Naive B cell (primary cell): ENCODE measurements at regions not wholly inside any gene's neighbourhood (a gene's known extent, or its start where the extent isn't known, plus 50 kb on each side); places are given as distances from the start of the nearest gene placed in this dataset.
"Not testable (repeated sequence)": the region's sequence is repeated elsewhere in the genome, so short reads cannot be mapped to it uniquely, and the experiment has no call there.

Source experiments
- ATAC-seq, 2 donors: fragments of 150-1000 bp; cut with Tn5 transposase; 2 replicates each; pipeline ENCODE4 v1.10.0; 2021; ENCODE audit warnings: low read depth in 2 of 2, mild to moderate bottlenecking in 2 of 2, moderate library complexity in 2 of 2
- DNase-seq: peaks from one replicate; pipeline ENCODE4 v3.0.0; 2022
- H3K27ac Mint-ChIP-seq, 6 donors: one replicate each; pipeline ENCODE4 v1.8.0; 2020 to 2022; ENCODE audit warnings: mild to moderate bottlenecking in 6 of 6, mixed read lengths in 6 of 6, moderate library complexity in 5 of 6, inconsistent platforms in 2 of 6
- H3K27me3 Mint-ChIP-seq, 3 donors: one replicate each; pipeline ENCODE4 v1.8.0; 2021 to 2022; ENCODE audit warnings: mixed read lengths in 3 of 3, mild to moderate bottlenecking in 1 of 3
- H3K36me3 Mint-ChIP-seq, 2 donors: one replicate each; pipeline ENCODE4 v1.8.0; 2020 to 2022; ENCODE audit warnings: mixed read lengths in 2 of 2, inconsistent platforms in 1 of 2, mild to moderate bottlenecking in 1 of 2
- H3K4me1 Mint-ChIP-seq, 3 donors: one replicate each; pipeline ENCODE4 v1.8.0; 2020 to 2022; ENCODE audit warnings: mixed read lengths in 3 of 3, inconsistent platforms in 1 of 3, mild to moderate bottlenecking in 1 of 3, moderate library complexity in 1 of 3
- H3K4me3 Mint-ChIP-seq, 8 donors: one replicate each; pipeline ENCODE4 v1.8.0; 2020 to 2022; ENCODE audit warnings: mild to moderate bottlenecking in 8 of 8, mixed read lengths in 8 of 8, moderate library complexity in 8 of 8, inconsistent platforms in 2 of 8
- H3K9me3 Mint-ChIP-seq, 7 donors: one replicate each; pipeline ENCODE4 v1.8.0; 2020 to 2022; ENCODE audit warnings: mixed read lengths in 7 of 7, mild to moderate bottlenecking in 5 of 7, inconsistent platforms in 2 of 7, moderate library complexity in 1 of 7

GRCh38 chr9:84527060-84527720 lies 142.3 kb upstream of the NTRK2 start:
- peaks cover 4 to 33% (median 23%) of the 10 kb centered on the region in 7 donors for H3K9me3 Mint-ChIP-seq
- DNase-seq, H3K36me3 Mint-ChIP-seq, H3K27me3 Mint-ChIP-seq, H3K4me1 Mint-ChIP-seq, ATAC-seq, H3K4me3 Mint-ChIP-seq, H3K27ac Mint-ChIP-seq: not testable (repeated sequence)

GRCh38 chr9:84535973-84536372 lies 133.6 kb upstream of the NTRK2 start:
- not testable (repeated sequence) for H3K27me3 Mint-ChIP-seq, H3K4me3 Mint-ChIP-seq, ATAC-seq, H3K27ac Mint-ChIP-seq, H3K4me1 Mint-ChIP-seq, DNase-seq
- H3K9me3 Mint-ChIP-seq, result peaks cover 6 to 42% (median 20%) of the 10 kb centered on the region in 7 donors
- peaks cover 0 to 15% of the 10 kb centered on the region in 2 donors for H3K36me3 Mint-ChIP-seq

GRCh38 chr9:84538879-84539278 lies 130.7 kb upstream of the NTRK2 start:
- Mint-ChIP-seq H3K4me1 (no peaks in the 10 kb centered on the region), H3K4me3 (no peak overlapping the region), H3K36me3 (peaks cover 0 to 15% of the 10 kb centered on the region in 2 donors), H3K27me3 (no peaks in the 10 kb centered on the region), H3K9me3 (peaks cover 6 to 42% (median 18%) of the 10 kb centered on the region in 7 donors), H3K27ac (no peak overlapping the region)
- ATAC-seq (no peak), DNase-seq (no peak)

GRCh38 chr9:84542554-84542953 lies 127.0 kb upstream of the NTRK2 start:
- no peaks in the 10 kb centered on the region for H3K4me1 Mint-ChIP-seq
- DNase-seq (no peak), ATAC-seq (no peak)
- no peak overlapping the region for H3K4me3 Mint-ChIP-seq
- peaks cover 0 to 4% of the 10 kb centered on the region in 2 donors for H3K36me3 Mint-ChIP-seq
- peaks cover 4 to 22% (median 8%) of the 10 kb centered on the region in 7 donors for H3K9me3 Mint-ChIP-seq
- peaks cover 0 to 4% (median 0%) of the 10 kb centered on the region in 3 donors for H3K27me3 Mint-ChIP-seq
- H3K27ac Mint-ChIP-seq, result no peak overlapping the region

GRCh38 chr9:84554069-84554664 lies 115.4 kb upstream of the NTRK2 start:
- DNase-seq (no peak), ATAC-seq (no peak)
- H3K4me1 Mint-ChIP-seq, result no peaks in the 10 kb centered on the region
- H3K4me3 Mint-ChIP-seq, result no peak overlapping the region
- H3K9me3 Mint-ChIP-seq, result peaks cover 0 to 15% (median 2%) of the 10 kb centered on the region in 7 donors
- peaks cover 0 to 11% (median 5%) of the 10 kb centered on the region in 3 donors for H3K27me3 Mint-ChIP-seq
- no peak overlapping the region for H3K27ac Mint-ChIP-seq
- H3K36me3 Mint-ChIP-seq, result no peaks in the 10 kb centered on the region

GRCh38 chr9:84556556-84556955 lies 113.0 kb upstream of the NTRK2 start:
- no peak overlapping the region for H3K27ac Mint-ChIP-seq
- no peak overlapping the region for H3K4me3 Mint-ChIP-seq
- DNase-seq, result no peak
- no peak for ATAC-seq
- peaks cover 0 to 14% (median 0%) of the 10 kb centered on the region in 7 donors for H3K9me3 Mint-ChIP-seq
- peaks cover 0 to 14% (median 7%) of the 10 kb centered on the region in 3 donors for H3K27me3 Mint-ChIP-seq
- H3K4me1 Mint-ChIP-seq, result no peaks in the 10 kb centered on the region
- no peaks in the 10 kb centered on the region for H3K36me3 Mint-ChIP-seq

- Mint-ChIP-seq H3K9me3 (peaks cover 0 to 6% (median 2%) of the 10 kb centered on the region in 7 donors), H3K4me1 (no peaks in the 10 kb centered on the region), H3K27ac (no peak overlapping the region), H3K27me3 (peaks cover 0 to 18% (median 7%) of the 10 kb centered on the region in 3 donors), H3K4me3 (no peak overlapping the region), H3K36me3 (no peaks in the 10 kb centered on the region)
- DNase-seq (no peak), ATAC-seq (no peak)
Measured at GRCh38 chr9:84557751-84558150, 111.8 kb upstream of the NTRK2 start.

GRCh38 chr9:84563691-84564090 lies 105.8 kb upstream of the NTRK2 start:
- H3K4me1 Mint-ChIP-seq, result no peaks in the 10 kb centered on the region
- peaks cover 0 to 12% (median 2%) of the 10 kb centered on the region in 7 donors for H3K9me3 Mint-ChIP-seq
- DNase-seq (no peak), ATAC-seq (no peak)
- no peak overlapping the region for H3K27ac Mint-ChIP-seq
- H3K27me3 Mint-ChIP-seq, result peaks cover 0 to 14% (median 0%) of the 10 kb centered on the region in 3 donors
- H3K36me3 Mint-ChIP-seq, result no peaks in the 10 kb centered on the region
- H3K4me3 Mint-ChIP-seq, result no peak overlapping the region

- ATAC-seq, result no peak
Measured at GRCh38 chr9:84567805-84568204, 101.7 kb upstream of the NTRK2 start.

GRCh38 chr9:84570482-84571154 lies 98.9 kb upstream of the NTRK2 start:
- H3K9me3 Mint-ChIP-seq, result peaks cover 0 to 8% (median 5%) of the 10 kb centered on the region in 7 donors
- no peak overlapping the region for H3K27ac Mint-ChIP-seq
- H3K4me1 Mint-ChIP-seq, result no peaks in the 10 kb centered on the region
- ATAC-seq, result no peak
- H3K36me3 Mint-ChIP-seq, result no peaks in the 10 kb centered on the region
- no peak for DNase-seq
- H3K4me3 Mint-ChIP-seq, result no peak overlapping the region
- peaks cover 0 to 4% (median 0%) of the 10 kb centered on the region in 3 donors for H3K27me3 Mint-ChIP-seq

More at GRCh38 chr9:84567805-84568204, 101.7 kb upstream of the NTRK2 start:
- Mint-ChIP-seq H3K27me3 (no peaks in the 10 kb centered on the region), H3K4me1 (no peaks in the 10 kb centered on the region), H3K27ac (no peak overlapping the region), H3K9me3 (peaks cover 0 to 8% (median 5%) of the 10 kb centered on the region in 7 donors), H3K36me3 (no peaks in the 10 kb centered on the region), H3K4me3 (no peak overlapping the region)
- no peak for DNase-seq

GRCh38 chr9:84573083-84573482 lies 96.4 kb upstream of the NTRK2 start:
- H3K9me3 Mint-ChIP-seq, result peaks cover 0 to 7% (median 5%) of the 10 kb centered on the region in 7 donors

GRCh38 chr9:84575705-84576104 lies 93.8 kb upstream of the NTRK2 start:
- Mint-ChIP-seq H3K36me3 (no peaks in the 10 kb centered on the region), H3K9me3 (peaks cover 0 to 7% (median 5%) of the 10 kb centered on the region in 7 donors)

More at GRCh38 chr9:84573083-84573482, 96.4 kb upstream of the NTRK2 start:
- Mint-ChIP-seq H3K27ac (no peak overlapping the region), H3K27me3 (peaks cover 0 to 7% (median 4%) of the 10 kb centered on the region in 3 donors), H3K4me1 (no peaks in the 10 kb centered on the region), H3K36me3 (no peaks in the 10 kb centered on the region), H3K4me3 (no peak overlapping the region)
- no peak for ATAC-seq
- no peak for DNase-seq

GRCh38 chr9:84583866-84584265 lies 85.7 kb upstream of the NTRK2 start:
- peaks cover 0 to 5% (median 0%) of the 10 kb centered on the region in 7 donors for H3K9me3 Mint-ChIP-seq
- no peak overlapping the region for H3K27ac Mint-ChIP-seq
- no peak for DNase-seq
- H3K4me1 Mint-ChIP-seq, result no peaks in the 10 kb centered on the region
- no peaks in the 10 kb centered on the region for H3K36me3 Mint-ChIP-seq
- no peak for ATAC-seq
- no peak overlapping the region for H3K4me3 Mint-ChIP-seq
- H3K27me3 Mint-ChIP-seq, result peaks cover 0 to 8% (median 0%) of the 10 kb centered on the region in 3 donors

More at GRCh38 chr9:84575705-84576104, 93.8 kb upstream of the NTRK2 start:
- no peak overlapping the region for H3K27ac Mint-ChIP-seq
- H3K4me1 Mint-ChIP-seq, result no peaks in the 10 kb centered on the region
- DNase-seq, result no peak
- ATAC-seq, result no peak
- peaks cover 0 to 8% (median 4%) of the 10 kb centered on the region in 3 donors for H3K27me3 Mint-ChIP-seq
- H3K4me3 Mint-ChIP-seq, result no peak overlapping the region
